Suprapubic skin (tissue), 4 donors: ENCODE measurements at regions not wholly inside any gene's neighbourhood (a gene's known extent, or its start where the extent isn't known, plus 50 kb on each side); places are given as distances from the start of the nearest gene placed in this dataset.

Experiments
- DNase-seq, 2 donors: peaks; one replicate each; pipeline ENCODE4 v3.0.0-alpha.2; 2019; ENCODE audit warnings: low spot score in 2 of 2
- H3K27ac ChIP-seq: fragments of 200-600 bp; sonication (generic); one replicate; pipeline ENCODE4 v1.5.1; 2019
- H3K27me3 ChIP-seq: fragments of 200-600 bp; sonication (generic); one replicate; pipeline ENCODE4 v1.5.1; 2019
- H3K36me3 ChIP-seq: fragments of 200-600 bp; sonication (generic); one replicate; pipeline ENCODE4 v1.5.1; 2019
- H3K4me1 ChIP-seq: fragments of 200-600 bp; sonication (generic); one replicate; pipeline ENCODE4 v1.5.1; 2019
- H3K4me3 ChIP-seq: fragments of 200-600 bp; sonication (generic); one replicate; pipeline ENCODE4 v1.5.1; 2019; ENCODE audit warnings: mild to moderate bottlenecking
- H3K9me3 ChIP-seq: fragments of 200-600 bp; sonication (generic); one replicate; pipeline ENCODE4 v1.5.1; 2019
- EP300 ChIP-seq: sonication (generic); formaldehyde crosslinking; IDR thresholded peaks from one replicate; pipeline ENCODE4 v1.6.1; 2017; ENCODE audit warnings: antibody characterized with exemption
- POLR2A ChIP-seq, 2 donors: fragments of 450-650 bp; IDR thresholded peaks; one replicate each; pipeline ENCODE4 v1.6.1; 2017; ENCODE audit warnings: antibody characterized with exemption in 2 of 2, mild to moderate bottlenecking in 2 of 2, moderate library complexity in 2 of 2
- POLR2AphosphoS5 ChIP-seq, 3 donors: sonication (generic); formaldehyde crosslinking; IDR thresholded peaks; one replicate each; pipeline ENCODE4 v1.6.1; 2017; ENCODE audit warnings: antibody characterized with exemption in 3 of 3
- WGBS: methylation state at CpG from one replicate; pipeline ENCODE4 v1.1.5; 2018; 5-methylcytosine and 5-hydroxymethylcytosine counted together
- TF ChIP-seq, protein P1 (sequence below), 2 donors: fragments of 200-600 bp in 1 of 2; fragments of 450-650 bp in 1 of 2; sonication (generic) in 1 of 2; IDR thresholded peaks; one replicate each; pipeline ENCODE4 v1.5.1; 2016 to 2019; ENCODE audit warnings: antibody characterized with exemption in 2 of 2, mild to moderate bottlenecking in 1 of 2, moderate library complexity in 1 of 2

DNA sequence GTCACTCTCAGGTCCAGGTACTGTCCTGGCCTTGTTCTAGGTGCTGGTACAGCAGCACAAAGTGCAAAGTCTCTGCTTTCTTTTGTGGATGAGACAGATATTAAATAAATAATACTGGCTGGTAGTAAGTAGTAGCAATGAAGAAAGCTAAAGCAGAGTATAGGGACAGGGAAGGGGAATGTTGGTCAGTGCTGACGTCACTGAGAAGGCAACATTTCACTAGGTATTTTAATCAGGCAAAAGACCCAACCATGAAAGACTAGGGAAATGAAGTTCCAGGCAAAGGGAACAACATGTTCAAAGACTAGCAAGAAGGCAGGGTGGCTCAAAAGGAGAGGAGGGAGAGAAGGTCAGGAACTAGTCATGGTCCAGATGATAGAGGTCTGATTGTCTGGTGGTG is 388.2 kb downstream of the YTHDC2 start:
- TF ChIP-seq EP300 (no peak), POLR2AphosphoS5 (IDR thresholded peaks at IDR 0.05) (no peak), POLR2A (IDR thresholded peaks at IDR 0.05) (no peak)
- TF ChIP-seq, protein P1, sequence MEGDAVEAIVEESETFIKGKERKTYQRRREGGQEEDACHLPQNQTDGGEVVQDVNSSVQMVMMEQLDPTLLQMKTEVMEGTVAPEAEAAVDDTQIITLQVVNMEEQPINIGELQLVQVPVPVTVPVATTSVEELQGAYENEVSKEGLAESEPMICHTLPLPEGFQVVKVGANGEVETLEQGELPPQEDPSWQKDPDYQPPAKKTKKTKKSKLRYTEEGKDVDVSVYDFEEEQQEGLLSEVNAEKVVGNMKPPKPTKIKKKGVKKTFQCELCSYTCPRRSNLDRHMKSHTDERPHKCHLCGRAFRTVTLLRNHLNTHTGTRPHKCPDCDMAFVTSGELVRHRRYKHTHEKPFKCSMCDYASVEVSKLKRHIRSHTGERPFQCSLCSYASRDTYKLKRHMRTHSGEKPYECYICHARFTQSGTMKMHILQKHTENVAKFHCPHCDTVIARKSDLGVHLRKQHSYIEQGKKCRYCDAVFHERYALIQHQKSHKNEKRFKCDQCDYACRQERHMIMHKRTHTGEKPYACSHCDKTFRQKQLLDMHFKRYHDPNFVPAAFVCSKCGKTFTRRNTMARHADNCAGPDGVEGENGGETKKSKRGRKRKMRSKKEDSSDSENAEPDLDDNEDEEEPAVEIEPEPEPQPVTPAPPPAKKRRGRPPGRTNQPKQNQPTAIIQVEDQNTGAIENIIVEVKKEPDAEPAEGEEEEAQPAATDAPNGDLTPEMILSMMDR (IDR thresholded peaks at IDR 0.05) = no peak
- Histone ChIP-seq H3K9me3 (no peaks in the 10 kb centered on the region), H3K27me3 (no peaks in the 10 kb centered on the region), H3K4me1 (no peaks in the 10 kb centered on the region), H3K4me3 (no peak overlapping the region), H3K27ac (no peak overlapping the region), H3K36me3 (no peaks in the 10 kb centered on the region)
- no peak for DNase-seq
- WGBS = 65% methylated on average over 1 of the region's 1 CpG

DNA sequence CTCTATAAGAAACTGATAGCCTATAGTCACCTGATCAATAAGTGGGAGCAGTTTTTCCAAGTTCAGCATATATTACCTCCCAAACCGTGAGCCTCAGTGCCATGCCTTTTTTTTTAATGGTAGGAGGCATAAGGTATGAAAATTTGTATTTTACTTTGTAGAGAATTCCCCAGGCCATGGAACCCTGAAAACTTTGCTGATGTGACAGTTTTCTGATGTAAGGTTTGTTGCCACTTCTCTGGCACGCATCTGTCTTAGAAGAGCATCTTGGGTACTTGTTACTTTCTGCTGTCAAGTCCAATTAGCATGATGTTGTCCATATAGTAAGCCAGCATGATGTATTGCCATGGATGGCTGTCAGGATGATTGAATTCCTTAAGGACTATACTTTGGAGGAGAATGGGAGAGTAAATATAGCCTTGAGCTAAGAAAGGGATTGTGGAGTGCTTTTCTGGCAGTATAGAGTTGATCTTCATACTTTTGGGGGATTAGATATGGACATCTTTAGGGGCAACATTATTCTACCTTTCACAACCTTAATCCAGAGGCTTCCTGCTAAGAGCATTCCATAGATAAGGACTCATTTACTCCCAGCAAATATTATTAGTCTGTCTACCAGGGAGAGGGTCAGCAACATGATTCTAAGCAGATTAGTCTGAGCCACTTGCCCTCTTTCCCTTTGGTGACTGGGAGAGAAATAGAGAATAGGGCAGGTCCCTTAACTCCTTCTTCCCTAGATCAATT is 389.6 kb downstream of the YTHDC2 start:
- WGBS = 63% methylated on average over 2 of the region's 2 CpGs
- no peak for TF ChIP-seq EP300
- no peak for TF ChIP-seq POLR2AphosphoS5 (IDR thresholded peaks at IDR 0.05)
- TF ChIP-seq, protein P1 (IDR thresholded peaks at IDR 0.05) = no peak
- TF ChIP-seq POLR2A (IDR thresholded peaks at IDR 0.05) = no peak
- H3K9me3 ChIP-seq = no peaks in the 10 kb centered on the region

DNA sequence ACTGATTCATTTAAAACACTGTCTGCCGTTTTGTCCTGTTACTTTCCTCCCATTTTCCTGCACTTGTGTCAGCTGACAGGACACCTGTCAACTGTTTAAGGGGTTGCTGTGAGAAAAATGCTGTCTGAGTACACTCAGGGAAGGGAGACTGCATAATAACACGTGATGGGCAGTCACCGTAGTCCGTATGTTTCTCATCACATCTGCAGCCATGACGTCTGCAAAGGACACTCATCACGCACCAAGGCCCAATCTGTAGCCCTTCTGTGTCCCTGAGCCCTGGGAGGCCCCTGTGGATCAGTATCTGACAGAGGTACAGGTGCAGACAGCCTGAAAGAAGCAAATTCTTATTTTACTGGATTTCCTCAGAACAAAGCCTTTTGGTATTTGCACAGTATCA is 396.3 kb downstream of the YTHDC2 start:
- DNase-seq = no peak
- no peaks in the 10 kb centered on the region for H3K9me3 ChIP-seq
- no peaks in the 10 kb centered on the region for H3K36me3 ChIP-seq
- H3K4me1 ChIP-seq = no peaks in the 10 kb centered on the region
- TF ChIP-seq, protein P1 (IDR thresholded peaks at IDR 0.05) = no peak
- TF ChIP-seq POLR2A (IDR thresholded peaks at IDR 0.05) = no peak
- WGBS = 66% methylated on average over 6 of the region's 6 CpGs
- no peak overlapping the region for H3K27ac ChIP-seq
- no peaks in the 10 kb centered on the region for H3K27me3 ChIP-seq
- H3K4me3 ChIP-seq = no peak overlapping the region

More for the DNA sequence above, 389.6 kb downstream of the YTHDC2 start:
- Histone ChIP-seq H3K4me1 (no peaks in the 10 kb centered on the region), H3K36me3 (no peaks in the 10 kb centered on the region), H3K4me3 (no peak overlapping the region), H3K27ac (no peak overlapping the region), H3K27me3 (no peaks in the 10 kb centered on the region)
- DNase-seq = no peak

DNA sequence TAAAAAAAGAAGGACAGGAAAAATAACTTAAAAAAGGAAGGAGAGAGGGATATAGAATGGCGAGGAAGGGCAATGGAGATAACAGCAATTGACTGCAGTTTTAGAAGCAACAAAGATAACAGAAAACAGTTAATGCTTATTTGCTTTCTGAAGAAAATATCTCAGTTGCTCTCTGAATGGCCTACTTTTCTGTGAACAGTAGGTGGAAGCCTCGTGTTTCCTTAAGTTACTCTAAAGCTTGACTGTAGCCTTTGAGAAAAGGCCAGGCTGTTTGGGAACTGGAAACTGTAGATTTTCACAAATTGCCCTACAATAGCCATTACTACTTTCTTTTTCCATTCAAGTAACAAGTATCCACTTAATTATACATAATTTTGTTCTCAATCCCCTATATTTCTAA is 404.5 kb downstream of the YTHDC2 start:
- Histone ChIP-seq H3K9me3 (no peaks in the 10 kb centered on the region), H3K4me1 (no peaks in the 10 kb centered on the region), H3K27ac (no peak overlapping the region), H3K4me3 (no peak overlapping the region), H3K36me3 (no peaks in the 10 kb centered on the region), H3K27me3 (no peaks in the 10 kb centered on the region)
- TF ChIP-seq, protein P1 (IDR thresholded peaks at IDR 0.05) = no peak
- TF ChIP-seq POLR2A (IDR thresholded peaks at IDR 0.05) = no peak
- TF ChIP-seq POLR2AphosphoS5 (IDR thresholded peaks at IDR 0.05) = no peak
- TF ChIP-seq EP300 = no peak
- no peak for DNase-seq
- 58% methylated on average over 2 of the region's 2 CpGs for WGBS

DNA sequence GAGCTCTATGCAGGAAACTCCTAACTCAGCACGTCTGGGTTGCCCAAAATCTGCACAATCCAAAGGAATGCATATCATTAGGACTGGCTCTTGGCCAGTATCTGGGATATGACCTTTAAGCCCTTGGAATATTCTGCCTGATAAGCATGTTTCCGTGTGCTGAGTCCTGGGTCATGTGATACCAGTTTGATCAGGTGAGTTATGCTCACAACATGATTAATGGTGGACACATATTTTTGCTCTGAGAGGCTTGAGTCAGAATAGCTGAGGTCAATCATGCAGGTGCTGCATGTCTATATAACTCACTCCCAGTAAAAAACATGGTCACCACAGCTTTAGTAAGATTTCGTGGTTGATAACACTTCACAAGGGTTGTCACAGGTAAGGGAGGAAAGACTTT is 408.8 kb downstream of the YTHDC2 start:
- WGBS = 44% methylated on average over 3 of the region's 3 CpGs
- TF ChIP-seq EP300 (no peak), POLR2AphosphoS5 (IDR thresholded peaks at IDR 0.05) (no peak), POLR2A (IDR thresholded peaks at IDR 0.05) (no peak)
- TF ChIP-seq, protein P1 (IDR thresholded peaks at IDR 0.05) = no peak
- Histone ChIP-seq H3K27ac (no peak overlapping the region), H3K36me3 (no peaks in the 10 kb centered on the region), H3K27me3 (no peaks in the 10 kb centered on the region), H3K4me3 (no peak overlapping the region), H3K4me1 (no peaks in the 10 kb centered on the region), H3K9me3 (no peaks in the 10 kb centered on the region)
- DNase-seq = no peak
